GM12865 (cell line): ENCODE measurements at regions not wholly inside any gene's neighbourhood (a gene's known extent, or its start where the extent isn't known, plus 50 kb on each side); places are given as distances from the start of the nearest gene placed in this dataset.

ENCODE experiments used
- DNase-seq: peaks from one replicate; pipeline ENCODE4 v3.0.0; 2010; ENCODE audit warnings: low read depth
- H3K4me3 ChIP-seq: 2 replicates; pipeline ENCODE4 v1.5.1; 2011; ENCODE audit warnings: mild to moderate bottlenecking, low read depth, low read length, control low read depth
- TF ChIP-seq, protein P1 (sequence below): IDR thresholded peaks from 2 replicates; pipeline ENCODE4 v1.5.1; 2011; ENCODE audit warnings: low read length, control low read depth, low read depth, inconsistent platforms; ENCODE audit not compliant: insufficient read depth; ENCODE audit errors: missing control alignments

- no peak overlapping the region for H3K4me3 ChIP-seq
- peak; percentile 75 for DNase-seq
- TF ChIP-seq, protein P1, sequence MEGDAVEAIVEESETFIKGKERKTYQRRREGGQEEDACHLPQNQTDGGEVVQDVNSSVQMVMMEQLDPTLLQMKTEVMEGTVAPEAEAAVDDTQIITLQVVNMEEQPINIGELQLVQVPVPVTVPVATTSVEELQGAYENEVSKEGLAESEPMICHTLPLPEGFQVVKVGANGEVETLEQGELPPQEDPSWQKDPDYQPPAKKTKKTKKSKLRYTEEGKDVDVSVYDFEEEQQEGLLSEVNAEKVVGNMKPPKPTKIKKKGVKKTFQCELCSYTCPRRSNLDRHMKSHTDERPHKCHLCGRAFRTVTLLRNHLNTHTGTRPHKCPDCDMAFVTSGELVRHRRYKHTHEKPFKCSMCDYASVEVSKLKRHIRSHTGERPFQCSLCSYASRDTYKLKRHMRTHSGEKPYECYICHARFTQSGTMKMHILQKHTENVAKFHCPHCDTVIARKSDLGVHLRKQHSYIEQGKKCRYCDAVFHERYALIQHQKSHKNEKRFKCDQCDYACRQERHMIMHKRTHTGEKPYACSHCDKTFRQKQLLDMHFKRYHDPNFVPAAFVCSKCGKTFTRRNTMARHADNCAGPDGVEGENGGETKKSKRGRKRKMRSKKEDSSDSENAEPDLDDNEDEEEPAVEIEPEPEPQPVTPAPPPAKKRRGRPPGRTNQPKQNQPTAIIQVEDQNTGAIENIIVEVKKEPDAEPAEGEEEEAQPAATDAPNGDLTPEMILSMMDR: peak; percentile 68
Observed at GRCh38 chr9:110058304-110058953, 149.5 kb downstream of the C9orf152 start.

GRCh38 chr9:110059461-110059860 is 148.5 kb downstream of the C9orf152 start:
- TF ChIP-seq, protein P1: no peak
- no peak for DNase-seq
- H3K4me3 ChIP-seq: no peak overlapping the region

DNA sequence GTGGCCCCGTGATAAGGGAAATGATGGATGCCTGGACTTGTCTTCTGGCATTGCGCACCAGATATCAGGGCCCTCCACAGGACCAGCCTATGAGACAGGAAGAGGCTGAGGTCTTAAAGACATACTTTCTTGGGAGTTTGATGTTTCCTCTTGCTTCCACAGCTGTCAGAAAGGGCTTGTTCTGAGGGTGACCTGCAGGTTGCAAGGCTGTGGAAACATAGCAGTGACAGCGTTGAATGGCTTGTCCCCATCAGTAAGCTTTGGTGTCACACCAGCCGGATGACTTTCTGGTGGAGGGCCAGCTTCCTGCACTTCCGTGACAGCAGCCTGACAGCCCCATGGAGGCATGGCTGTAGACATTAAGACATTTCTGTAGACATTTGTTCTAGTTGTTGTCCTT is 143.2 kb downstream of the C9orf152 start:
- TF ChIP-seq, protein P1: no peak
- H3K4me3 ChIP-seq: no peak overlapping the region
- no peak for DNase-seq

DNA sequence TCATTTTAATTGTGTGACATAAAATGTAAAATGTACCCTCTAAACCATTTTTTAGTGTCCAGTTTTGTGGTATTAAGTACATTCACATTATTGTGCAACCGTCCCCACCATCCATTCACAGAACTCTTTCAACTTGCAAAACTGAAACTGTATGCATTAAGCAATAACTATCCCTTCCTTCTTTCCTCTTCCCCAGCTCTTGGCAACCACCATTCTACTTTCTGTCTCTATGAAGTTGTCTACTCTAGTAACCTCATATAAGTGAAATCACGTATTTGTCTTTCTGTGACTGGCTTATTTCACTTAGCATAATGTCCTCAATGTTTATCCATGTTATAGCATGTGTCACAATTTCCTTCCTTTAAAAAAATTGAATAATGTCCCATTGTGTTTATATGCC is 142.4 kb downstream of the C9orf152 start:
- TF ChIP-seq, protein P1: no peak
- H3K4me3 ChIP-seq: no peak overlapping the region
- DNase-seq: peak; percentile 72

- TF ChIP-seq, protein P1: no peak
- no peak overlapping the region for H3K4me3 ChIP-seq
- DNase-seq: no peak
Observed at GRCh38 chr9:110066929-110067716, 140.8 kb downstream of the C9orf152 start.

DNA sequence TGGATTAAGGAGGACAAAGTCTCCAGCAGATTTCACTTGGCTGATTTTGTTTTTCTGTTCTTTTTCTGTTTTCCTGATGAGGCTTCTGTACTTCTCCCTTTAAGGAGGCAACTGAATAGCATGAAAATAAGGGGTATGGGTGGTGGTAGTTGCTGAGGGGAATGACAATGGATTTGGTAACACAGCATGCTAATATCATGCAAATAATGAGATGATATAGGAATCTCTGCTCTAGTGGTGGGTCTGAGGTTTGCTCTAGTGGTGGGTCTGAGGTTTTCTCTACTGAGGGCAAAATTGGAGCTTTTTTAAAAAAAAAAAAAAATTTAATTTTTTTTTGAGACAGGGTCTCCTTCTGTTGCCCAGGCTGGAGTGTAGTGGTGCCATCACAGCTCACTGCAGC is 139.7 kb downstream of the C9orf152 start:
- DNase-seq: no peak
- no peak overlapping the region for H3K4me3 ChIP-seq
- TF ChIP-seq, protein P1: no peak
